ENCODE measurements at regions not wholly inside any gene's neighbourhood (a gene's known extent, or its start where the extent isn't known, plus 50 kb on each side); places are given as distances from the start of the nearest gene placed in this dataset.

- TF ChIP-seq, protein P1, sequence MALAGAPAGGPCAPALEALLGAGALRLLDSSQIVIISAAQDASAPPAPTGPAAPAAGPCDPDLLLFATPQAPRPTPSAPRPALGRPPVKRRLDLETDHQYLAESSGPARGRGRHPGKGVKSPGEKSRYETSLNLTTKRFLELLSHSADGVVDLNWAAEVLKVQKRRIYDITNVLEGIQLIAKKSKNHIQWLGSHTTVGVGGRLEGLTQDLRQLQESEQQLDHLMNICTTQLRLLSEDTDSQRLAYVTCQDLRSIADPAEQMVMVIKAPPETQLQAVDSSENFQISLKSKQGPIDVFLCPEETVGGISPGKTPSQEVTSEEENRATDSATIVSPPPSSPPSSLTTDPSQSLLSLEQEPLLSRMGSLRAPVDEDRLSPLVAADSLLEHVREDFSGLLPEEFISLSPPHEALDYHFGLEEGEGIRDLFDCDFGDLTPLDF (CRISPR knock-in tag; IDR thresholded peaks at IDR 0.05): no peak
- TF ChIP-seq, protein P2, sequence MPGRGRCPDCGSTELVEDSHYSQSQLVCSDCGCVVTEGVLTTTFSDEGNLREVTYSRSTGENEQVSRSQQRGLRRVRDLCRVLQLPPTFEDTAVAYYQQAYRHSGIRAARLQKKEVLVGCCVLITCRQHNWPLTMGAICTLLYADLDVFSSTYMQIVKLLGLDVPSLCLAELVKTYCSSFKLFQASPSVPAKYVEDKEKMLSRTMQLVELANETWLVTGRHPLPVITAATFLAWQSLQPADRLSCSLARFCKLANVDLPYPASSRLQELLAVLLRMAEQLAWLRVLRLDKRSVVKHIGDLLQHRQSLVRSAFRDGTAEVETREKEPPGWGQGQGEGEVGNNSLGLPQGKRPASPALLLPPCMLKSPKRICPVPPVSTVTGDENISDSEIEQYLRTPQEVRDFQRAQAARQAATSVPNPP (CRISPR knock-in tag; IDR thresholded peaks at IDR 0.05): no peak
- TF ChIP-seq ZNF33A (CRISPR knock-in tag; IDR thresholded peaks at IDR 0.05; ENCODE audit: borderline replicate concordance): no peak
- no peak for TF ChIP-seq ZNF432 (CRISPR knock-in tag; IDR thresholded peaks at IDR 0.05; ENCODE audit: borderline replicate concordance)
- TF ChIP-seq HNRNPK (IDR thresholded peaks at IDR 0.05; ENCODE audit: low read depth, low read length, poor library complexity, severe bottlenecking): no peak
Measured at GRCh38 chr11:69923641-69924307, 104.6 kb upstream of the FGF3 start (continued).

GRCh38 chr11:69924308-69925161 is 105.3 kb upstream of the FGF3 start:
- no peaks in the 10 kb centered on the region for H3K36me3 ChIP-seq (replicated peaks in 1 of 2; ENCODE audit: control insufficient read depth in 1 of 2, insufficient read depth in 2 of 2, low read length in 2 of 2)
- POLR2A ChIA-PET: no interaction called here
- no peaks in the 10 kb centered on the region for H3K4me1 ChIP-seq (ENCODE audit: insufficient read depth, low read length)
- H3K79me2 ChIP-seq (ENCODE audit: insufficient read depth, low read length): no peaks in the 10 kb centered on the region
- no peak overlapping the region for H3K27ac ChIP-seq (ENCODE audit: extremely low read length, insufficient read depth, low read length)
- DNase-seq (ENCODE audit: low spot score) (no peak), ATAC-seq (no peak), FAIRE-seq (no peak)
- H3K4me3 ChIP-seq (replicated peaks in 1 of 3; ENCODE audit: insufficient read depth in 1 of 3, low read depth in 2 of 3, low read length in 3 of 3): no peak overlapping the region
- H3K9ac ChIP-seq (ENCODE audit: insufficient read depth, low read depth, low read length): no peak overlapping the region
- intact Hi-C loops (cut with micrococcal nuclease; ENCODE audit: unreplicated experiment) (no loop called here), in situ Hi-C loops (cut with HindIII; ENCODE audit: extremely low pct_ligation_motif_present, low pct_unique_long_range_greater_than_20kb) (no loop called here)
- 0 out of 2 replicates have a peak, but pooled peaks cover 8% of the 10 kb centered on the region for H4K20me1 ChIP-seq (ENCODE audit: insufficient read depth, low read length)
- 24% methylated on average over 2 of the region's 2 CpGs for WGBS (ENCODE audit: low lambda C conversion rate)
- H3K27me3 ChIP-seq (ENCODE audit: control insufficient read depth in 1 of 2, insufficient read depth in 2 of 2, low read length in 2 of 2): peaks cover 9 to 46% of the 10 kb centered on the region in 2 experiments; a peak in 3 of 5 replicates
- no peaks in the 10 kb centered on the region for H3K9me3 ChIP-seq (ENCODE audit: low read length)
- CTCF ChIA-PET (ENCODE audit: low intra/inter-chr PET ratio, low total read pairs): no interaction called here
- BruUV-seq (replicated peaks): no TSS peak
- no peak overlapping the region for H3K4me2 ChIP-seq (ENCODE audit: low read depth, low read length)
- no peak overlapping the region for H2AFZ ChIP-seq (ENCODE audit: low read length)
- TF ChIP-seq ZFP62 (CRISPR knock-in tag; IDR thresholded peaks at IDR 0.05) (no peak), ZNF343 (CRISPR knock-in tag; IDR thresholded peaks at IDR 0.05) (no peak), ZNF3 (CRISPR knock-in tag; IDR thresholded peaks at IDR 0.05) (no peak), ZBTB20 (CRISPR knock-in tag; IDR thresholded peaks at IDR 0.05; ENCODE audit: borderline replicate concordance, low read depth) (no peak), HDAC1 (CRISPR knock-in tag; IDR thresholded peaks at IDR 0.05) (no peak), AKAP8 (CRISPR knock-in tag; IDR thresholded peaks at IDR 0.05) (no peak), ZNF672 (CRISPR knock-in tag; IDR thresholded peaks at IDR 0.05) (no peak), YEATS4 (CRISPR knock-in tag; IDR thresholded peaks at IDR 0.05; ENCODE audit: borderline replicate concordance) (no peak)
- TF ChIP-seq, protein P3, sequence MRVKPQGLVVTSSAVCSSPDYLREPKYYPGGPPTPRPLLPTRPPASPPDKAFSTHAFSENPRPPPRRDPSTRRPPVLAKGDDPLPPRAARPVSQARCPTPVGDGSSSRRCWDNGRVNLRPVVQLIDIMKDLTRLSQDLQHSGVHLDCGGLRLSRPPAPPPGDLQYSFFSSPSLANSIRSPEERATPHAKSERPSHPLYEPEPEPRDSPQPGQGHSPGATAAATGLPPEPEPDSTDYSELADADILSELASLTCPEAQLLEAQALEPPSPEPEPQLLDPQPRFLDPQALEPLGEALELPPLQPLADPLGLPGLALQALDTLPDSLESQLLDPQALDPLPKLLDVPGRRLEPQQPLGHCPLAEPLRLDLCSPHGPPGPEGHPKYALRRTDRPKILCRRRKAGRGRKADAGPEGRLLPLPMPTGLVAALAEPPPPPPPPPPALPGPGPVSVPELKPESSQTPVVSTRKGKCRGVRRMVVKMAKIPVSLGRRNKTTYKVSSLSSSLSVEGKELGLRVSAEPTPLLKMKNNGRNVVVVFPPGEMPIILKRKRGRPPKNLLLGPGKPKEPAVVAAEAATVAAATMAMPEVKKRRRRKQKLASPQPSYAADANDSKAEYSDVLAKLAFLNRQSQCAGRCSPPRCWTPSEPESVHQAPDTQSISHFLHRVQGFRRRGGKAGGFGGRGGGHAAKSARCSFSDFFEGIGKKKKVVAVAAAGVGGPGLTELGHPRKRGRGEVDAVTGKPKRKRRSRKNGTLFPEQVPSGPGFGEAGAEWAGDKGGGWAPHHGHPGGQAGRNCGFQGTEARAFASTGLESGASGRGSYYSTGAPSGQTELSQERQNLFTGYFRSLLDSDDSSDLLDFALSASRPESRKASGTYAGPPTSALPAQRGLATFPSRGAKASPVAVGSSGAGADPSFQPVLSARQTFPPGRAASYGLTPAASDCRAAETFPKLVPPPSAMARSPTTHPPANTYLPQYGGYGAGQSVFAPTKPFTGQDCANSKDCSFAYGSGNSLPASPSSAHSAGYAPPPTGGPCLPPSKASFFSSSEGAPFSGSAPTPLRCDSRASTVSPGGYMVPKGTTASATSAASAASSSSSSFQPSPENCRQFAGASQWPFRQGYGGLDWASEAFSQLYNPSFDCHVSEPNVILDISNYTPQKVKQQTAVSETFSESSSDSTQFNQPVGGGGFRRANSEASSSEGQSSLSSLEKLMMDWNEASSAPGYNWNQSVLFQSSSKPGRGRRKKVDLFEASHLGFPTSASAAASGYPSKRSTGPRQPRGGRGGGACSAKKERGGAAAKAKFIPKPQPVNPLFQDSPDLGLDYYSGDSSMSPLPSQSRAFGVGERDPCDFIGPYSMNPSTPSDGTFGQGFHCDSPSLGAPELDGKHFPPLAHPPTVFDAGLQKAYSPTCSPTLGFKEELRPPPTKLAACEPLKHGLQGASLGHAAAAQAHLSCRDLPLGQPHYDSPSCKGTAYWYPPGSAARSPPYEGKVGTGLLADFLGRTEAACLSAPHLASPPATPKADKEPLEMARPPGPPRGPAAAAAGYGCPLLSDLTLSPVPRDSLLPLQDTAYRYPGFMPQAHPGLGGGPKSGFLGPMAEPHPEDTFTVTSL (CRISPR knock-in tag; IDR thresholded peaks at IDR 0.05; ENCODE audit: borderline replicate concordance): no peak

Measured in HepG2 (cell line).